SJCRH30 (cell line): ENCODE measurements at regions not wholly inside any gene's neighbourhood (a gene's known extent, or its start where the extent isn't known, plus 50 kb on each side); places are given as distances from the start of the nearest gene placed in this dataset.
A peak's percentile ranks its signal among the peaks of the same experiment; 100 is the strongest.
"Not testable (repeated sequence)": the region's sequence is repeated elsewhere in the genome, so short reads cannot be mapped to it uniquely, and the experiment has no call there.

Experiments
- DNase-seq, 2 experiments: peaks; one replicate each; pipeline ENCODE4 v3.0.0-alpha.2; 2015 to 2020
- H3K27ac ChIP-seq: fragments of 250-450 bp; sonication (Bioruptor Pico); 2 replicates; pipeline ENCODE4 v1.5.1; 2020; ENCODE audit warnings: mild to moderate bottlenecking, moderate library complexity
- H3K27me3 ChIP-seq: fragments of 250-450 bp; sonication (Bioruptor Pico); 2 replicates; pipeline ENCODE4 v1.5.1; 2020; ENCODE audit warnings: mild to moderate bottlenecking, moderate library complexity
- H3K36me3 ChIP-seq: fragments of 250-450 bp; sonication (Bioruptor Pico); 2 replicates; pipeline ENCODE4 v1.5.1; 2020; ENCODE audit warnings: mild to moderate bottlenecking, moderate library complexity
- H3K4me1 ChIP-seq: fragments of 250-450 bp; sonication (Bioruptor Pico); 2 replicates; pipeline ENCODE4 v1.5.1; 2020; ENCODE audit warnings: mild to moderate bottlenecking, moderate library complexity
- H3K4me3 ChIP-seq: fragments of 250-450 bp; sonication (Bioruptor Pico); 2 replicates; pipeline ENCODE4 v1.5.1; 2020; ENCODE audit warnings: mild to moderate bottlenecking, moderate library complexity
- H3K9me3 ChIP-seq: fragments of 250-450 bp; sonication (Bioruptor Pico); replicated peaks from 2 replicates; pipeline ENCODE4 v1.5.1; 2020; ENCODE audit warnings: mild to moderate bottlenecking, moderate library complexity

GRCh38 chr3:150135287-150135721 is 164.6 kb upstream of the PFN2 start:
- Histone ChIP-seq H3K27me3 (no peaks in the 10 kb centered on the region), H3K4me3 (no peak overlapping the region), H3K4me1 (peaks cover 23% of the 10 kb centered on the region), H3K9me3 (peaks cover 5% of the 10 kb centered on the region; the same call in 1 of the 2 replicates), H3K27ac (no peak overlapping the region), H3K36me3 (no peaks in the 10 kb centered on the region)
- DNase-seq: no peak

DNA sequence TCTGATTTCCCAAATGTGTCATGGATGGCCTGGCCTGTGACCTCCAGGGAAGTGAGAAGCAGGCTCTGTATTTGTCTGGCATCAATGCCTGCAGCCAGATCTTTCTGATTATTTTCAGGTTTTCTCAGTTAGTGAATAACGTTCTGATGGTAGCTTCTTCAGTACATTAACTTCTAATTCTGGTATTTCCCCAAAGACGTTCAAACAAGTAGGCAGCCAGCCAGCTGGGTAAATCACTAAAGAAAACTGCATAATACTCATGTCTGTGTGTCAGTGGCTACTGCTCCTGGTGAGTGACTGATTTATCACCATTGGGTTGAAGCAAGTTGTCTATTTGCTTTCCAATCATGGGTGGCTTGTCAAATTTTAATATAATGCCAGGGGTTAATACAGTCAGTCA is 162.6 kb upstream of the PFN2 start:
- H3K4me3 ChIP-seq: no peak overlapping the region
- H3K9me3 ChIP-seq: peaks cover 5% of the 10 kb centered on the region; the same call in 1 of the 2 replicates
- DNase-seq: no peak
- peaks cover 43% of the 10 kb centered on the region for H3K4me1 ChIP-seq
- H3K27ac ChIP-seq: no peak overlapping the region
- no peaks in the 10 kb centered on the region for H3K36me3 ChIP-seq
- no peaks in the 10 kb centered on the region for H3K27me3 ChIP-seq

DNA sequence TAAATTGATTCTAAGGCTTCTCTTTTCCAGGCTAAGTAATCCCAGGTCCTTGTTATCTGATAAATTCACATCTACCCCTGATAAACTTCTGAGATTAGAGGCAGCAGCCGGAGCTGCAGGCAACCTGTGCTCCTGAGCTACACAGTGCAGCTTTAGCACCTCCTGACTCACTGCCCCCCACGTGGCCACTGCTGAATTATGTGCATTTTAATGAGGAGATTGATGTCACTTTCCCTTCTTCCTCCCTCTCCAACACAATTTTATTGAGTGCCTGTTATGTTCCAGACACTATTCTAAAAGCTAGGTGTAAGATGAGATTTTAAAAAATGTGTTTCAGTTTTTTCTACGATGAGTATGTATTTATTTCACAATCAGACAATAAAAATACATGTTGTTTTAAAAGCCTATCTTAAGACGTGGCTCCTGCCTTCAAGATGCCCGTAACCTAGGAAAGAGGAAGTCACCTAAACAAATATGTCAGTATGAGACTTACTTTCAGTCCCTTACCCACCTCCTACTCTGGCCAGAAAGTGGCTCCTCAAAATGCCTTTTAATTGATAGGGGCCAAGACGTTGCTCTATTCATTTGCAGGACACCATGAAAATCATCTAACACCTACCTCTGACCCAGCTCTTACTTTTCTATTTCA is 161.5 kb upstream of the PFN2 start:
- H3K9me3 ChIP-seq: peaks cover 5% of the 10 kb centered on the region; the same call in 1 of the 2 replicates

GRCh38 chr3:150131663-150132062 is 161.0 kb upstream of the PFN2 start:
- H3K36me3 ChIP-seq: no peaks in the 10 kb centered on the region
- H3K27ac ChIP-seq: no peak overlapping the region
- no peak for DNase-seq
- no peaks in the 10 kb centered on the region for H3K27me3 ChIP-seq
- H3K4me3 ChIP-seq: no peak overlapping the region
- H3K4me1 ChIP-seq: peaks cover 46% of the 10 kb centered on the region
- H3K9me3 ChIP-seq: peaks cover 5% of the 10 kb centered on the region; the same call in 1 of the 2 replicates

More for the DNA sequence above, 161.5 kb upstream of the PFN2 start:
- Histone ChIP-seq H3K4me1 (peaks cover 46% of the 10 kb centered on the region), H3K4me3 (no peak overlapping the region), H3K27me3 (no peaks in the 10 kb centered on the region), H3K36me3 (no peaks in the 10 kb centered on the region), H3K27ac (no peak overlapping the region)
- no peak for DNase-seq

- Histone ChIP-seq H3K4me3 (no peak overlapping the region), H3K27me3 (no peaks in the 10 kb centered on the region), H3K9me3 (peaks cover 5% of the 10 kb centered on the region; the same call in 1 of the 2 replicates), H3K36me3 (no peaks in the 10 kb centered on the region), H3K27ac (no peak overlapping the region), H3K4me1 (peaks cover 46% of the 10 kb centered on the region)
- no peak for DNase-seq
These were observed 159.9 kb upstream of the PFN2 start for GRCh38 chr3:150130404-150131100.

DNA sequence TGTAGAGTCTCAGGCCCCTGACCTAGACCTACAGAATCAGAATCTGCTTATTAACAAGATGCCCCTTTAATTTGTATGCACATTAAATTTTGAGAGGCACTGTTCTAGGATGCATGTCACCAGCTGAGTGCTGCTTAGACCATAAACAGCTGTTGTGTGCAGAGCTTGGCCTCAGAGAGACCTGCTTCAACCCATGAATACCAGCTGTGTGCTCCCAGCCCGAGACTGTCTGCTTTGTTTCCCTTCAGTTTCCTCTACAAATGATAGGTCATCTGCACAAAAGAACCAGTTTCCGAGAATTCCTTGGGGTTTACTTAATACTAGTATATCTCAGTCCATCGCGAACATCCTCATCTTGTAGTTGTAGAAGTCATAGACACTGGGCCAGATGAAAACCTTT is 158.5 kb upstream of the PFN2 start:
- peak; percentile 75 to 87 for DNase-seq
- no peak overlapping the region for H3K4me3 ChIP-seq

DNA sequence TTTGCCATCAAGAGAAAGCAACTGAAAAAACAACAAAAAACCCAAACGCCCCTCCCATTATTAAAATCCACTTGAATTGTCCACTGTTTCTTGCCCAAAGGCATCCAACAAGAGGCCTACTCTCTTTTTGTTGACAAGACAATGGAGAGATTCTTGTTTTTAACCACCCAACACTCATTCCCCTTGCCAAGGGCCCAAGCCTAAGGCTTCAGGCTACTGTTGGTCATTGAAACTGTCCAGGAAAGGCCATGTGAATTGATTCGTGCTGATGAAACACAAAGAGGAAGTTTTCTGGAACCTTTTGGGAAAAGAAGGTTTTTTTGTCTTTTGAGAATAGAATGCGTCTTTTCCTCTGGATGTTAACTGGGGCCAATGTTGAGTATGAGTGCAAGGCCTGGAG is 157.4 kb upstream of the PFN2 start:
- peak overlapping the region; percentile 74 for H3K27ac ChIP-seq

More for the DNA sequence above, 158.5 kb upstream of the PFN2 start:
- H3K9me3 ChIP-seq: peaks cover 5% of the 10 kb centered on the region; the same call in 1 of the 2 replicates
- peak overlapping the region; percentile 74 for H3K27ac ChIP-seq
- H3K36me3 ChIP-seq: no peaks in the 10 kb centered on the region
- H3K4me1 ChIP-seq: peaks cover 40% of the 10 kb centered on the region
- H3K27me3 ChIP-seq: no peaks in the 10 kb centered on the region

DNA sequence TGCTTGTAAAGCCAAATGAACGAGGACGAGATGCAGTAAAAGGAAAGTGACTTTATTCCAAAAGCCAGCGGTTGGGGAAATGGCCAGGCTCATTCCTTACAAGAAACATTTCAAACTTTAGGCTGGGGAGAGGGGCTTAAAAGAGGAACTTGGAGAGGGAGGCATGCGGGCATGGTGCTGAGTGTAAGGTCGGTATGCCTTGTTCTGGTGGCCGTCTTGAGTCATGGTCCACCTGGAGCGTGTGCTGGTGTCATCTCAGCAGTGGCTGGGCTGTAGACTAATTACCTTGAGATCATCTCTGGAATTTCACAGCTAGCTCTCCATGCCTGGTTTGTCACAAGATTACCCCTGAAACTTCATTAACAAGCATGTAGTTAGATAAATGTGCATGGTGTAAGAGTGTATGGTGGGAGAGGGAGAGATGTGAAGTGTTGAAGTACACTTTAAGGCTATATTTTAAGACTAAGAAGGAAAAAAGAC is 156.4 kb upstream of the PFN2 start:
- H3K36me3 ChIP-seq: no peaks in the 10 kb centered on the region
- no peaks in the 10 kb centered on the region for H3K27me3 ChIP-seq
- H3K4me1 ChIP-seq: peaks cover 37% of the 10 kb centered on the region
- no peak overlapping the region for H3K4me3 ChIP-seq
- no peak overlapping the region for H3K27ac ChIP-seq
- H3K9me3 ChIP-seq: peaks cover 4% of the 10 kb centered on the region; the same call in 1 of the 2 replicates
- no peak for DNase-seq

More for the DNA sequence above, 157.4 kb upstream of the PFN2 start:
- H3K4me1 ChIP-seq: peaks cover 40% of the 10 kb centered on the region
- DNase-seq: no peak
- no peaks in the 10 kb centered on the region for H3K27me3 ChIP-seq
- peaks cover 2% of the 10 kb centered on the region; the same call in 1 of the 2 replicates for H3K9me3 ChIP-seq
- no peak overlapping the region for H3K4me3 ChIP-seq
- no peaks in the 10 kb centered on the region for H3K36me3 ChIP-seq

DNA sequence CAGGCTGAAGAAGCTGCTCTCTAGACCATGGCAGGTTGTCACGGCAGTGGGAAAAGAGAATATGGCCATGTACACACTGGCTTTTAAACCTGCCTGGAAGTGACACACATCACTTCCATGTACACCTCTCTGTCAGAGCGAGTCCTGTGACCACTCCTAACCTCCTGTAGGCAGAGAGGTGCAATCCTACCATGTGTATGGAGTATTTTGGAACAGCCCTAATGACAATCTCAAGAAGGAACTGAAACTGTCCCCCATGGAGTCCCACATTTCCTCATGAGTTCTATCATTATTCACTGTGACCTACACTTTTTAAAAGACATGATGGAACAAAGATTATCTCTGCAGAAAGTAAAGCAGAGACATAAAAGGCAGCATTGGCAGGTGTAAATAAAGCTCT is 153.4 kb upstream of the PFN2 start:
- Histone ChIP-seq H3K4me1 (peaks cover 12% of the 10 kb centered on the region), H3K27ac (no peak overlapping the region), H3K9me3 (peaks cover 4% of the 10 kb centered on the region; the same call in 1 of the 2 replicates), H3K36me3 (no peaks in the 10 kb centered on the region), H3K4me3 (no peak overlapping the region), H3K27me3 (no peaks in the 10 kb centered on the region)
- DNase-seq: no peak

DNA sequence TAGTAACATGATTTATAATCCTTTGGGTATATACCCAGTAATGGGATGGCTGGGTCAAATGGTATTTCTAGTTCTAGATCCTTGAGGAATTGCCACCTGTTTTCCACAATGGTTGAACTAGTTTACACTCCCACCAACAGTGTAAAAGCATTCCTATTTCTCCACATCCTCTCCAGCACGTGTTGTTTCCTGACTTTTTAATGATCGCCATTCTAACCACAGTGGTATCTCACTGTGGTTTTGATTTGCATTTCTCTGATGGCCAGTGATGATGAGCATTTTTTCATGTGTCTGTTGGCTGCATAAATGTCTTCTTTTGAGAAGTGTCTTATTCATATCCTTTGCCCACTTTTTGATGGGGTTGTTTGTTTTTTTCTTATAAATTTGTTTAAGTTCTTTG is 152.6 kb upstream of the PFN2 start:
- peak in 1 of 2 experiments; percentile 17 for DNase-seq
- not testable (repeated sequence) for H3K4me3 ChIP-seq, H3K36me3 ChIP-seq, H3K9me3 ChIP-seq, H3K27ac ChIP-seq, H3K4me1 ChIP-seq, H3K27me3 ChIP-seq

DNA sequence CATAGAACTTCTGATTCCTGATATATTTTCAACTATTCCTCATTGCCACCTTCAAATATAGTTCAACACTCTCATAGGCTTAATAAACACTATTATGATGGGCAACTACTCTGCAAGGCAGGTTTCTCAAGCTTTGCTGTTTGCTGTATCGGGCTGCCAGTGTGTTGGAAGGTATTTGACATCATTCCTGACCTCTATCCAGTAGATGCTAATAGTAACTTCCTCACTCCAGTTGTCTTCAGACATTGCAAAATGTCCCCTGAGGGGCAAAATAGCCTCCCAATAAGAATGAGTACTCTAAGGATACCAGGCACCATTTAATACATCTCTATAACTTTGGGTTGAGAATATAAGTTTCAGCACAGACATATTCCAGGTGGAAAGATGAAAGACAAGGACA is 147.5 kb upstream of the PFN2 start:
- Histone ChIP-seq H3K4me3 (no peak overlapping the region), H3K9me3 (peaks cover 4% of the 10 kb centered on the region; the same call in 1 of the 2 replicates), H3K4me1 (peaks cover 21% of the 10 kb centered on the region), H3K27me3 (no peaks in the 10 kb centered on the region), H3K36me3 (no peaks in the 10 kb centered on the region), H3K27ac (no peak overlapping the region)
- DNase-seq: no peak

- H3K4me1 ChIP-seq: peaks cover 21% of the 10 kb centered on the region
- no peak for DNase-seq
These were observed 146.4 kb upstream of the PFN2 start for GRCh38 chr3:150117076-150117475.

DNA sequence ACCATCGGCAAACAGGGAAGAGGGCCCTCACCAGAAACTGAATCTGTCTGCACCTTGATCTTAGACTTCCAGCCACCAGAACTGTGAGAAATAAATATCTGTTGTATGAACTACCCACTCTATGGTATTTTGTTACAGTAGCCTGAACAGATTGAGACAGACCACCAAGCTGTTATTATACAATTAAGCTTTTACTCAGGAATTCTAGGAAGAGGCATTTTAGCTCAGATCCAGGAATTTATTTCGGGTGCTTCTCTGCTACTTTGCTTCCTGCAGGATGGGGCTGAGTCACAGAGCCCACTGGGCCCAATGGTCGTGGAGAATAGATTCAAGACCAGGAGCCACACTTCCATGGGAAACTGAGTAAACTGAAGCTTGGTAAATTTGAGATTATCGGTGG is 145.5 kb upstream of the PFN2 start:
- Histone ChIP-seq H3K27ac (no peak overlapping the region; the same call in 1 of the 2 replicates), H3K36me3 (no peaks in the 10 kb centered on the region), H3K4me3 (no peak overlapping the region), H3K9me3 (no peaks in the 10 kb centered on the region), H3K27me3 (no peaks in the 10 kb centered on the region), H3K4me1 (peaks cover 21% of the 10 kb centered on the region)
- peak in 1 of 2 experiments; percentile 10 for DNase-seq

More at GRCh38 chr3:150117076-150117475, 146.4 kb upstream of the PFN2 start:
- no peaks in the 10 kb centered on the region for H3K36me3 ChIP-seq
- 0 out of 2 replicates have a peak, but pooled peaks cover under 1% of the 10 kb centered on the region for H3K9me3 ChIP-seq
- no peak overlapping the region for H3K27ac ChIP-seq
- H3K4me3 ChIP-seq: no peak overlapping the region
- H3K27me3 ChIP-seq: no peaks in the 10 kb centered on the region

DNA sequence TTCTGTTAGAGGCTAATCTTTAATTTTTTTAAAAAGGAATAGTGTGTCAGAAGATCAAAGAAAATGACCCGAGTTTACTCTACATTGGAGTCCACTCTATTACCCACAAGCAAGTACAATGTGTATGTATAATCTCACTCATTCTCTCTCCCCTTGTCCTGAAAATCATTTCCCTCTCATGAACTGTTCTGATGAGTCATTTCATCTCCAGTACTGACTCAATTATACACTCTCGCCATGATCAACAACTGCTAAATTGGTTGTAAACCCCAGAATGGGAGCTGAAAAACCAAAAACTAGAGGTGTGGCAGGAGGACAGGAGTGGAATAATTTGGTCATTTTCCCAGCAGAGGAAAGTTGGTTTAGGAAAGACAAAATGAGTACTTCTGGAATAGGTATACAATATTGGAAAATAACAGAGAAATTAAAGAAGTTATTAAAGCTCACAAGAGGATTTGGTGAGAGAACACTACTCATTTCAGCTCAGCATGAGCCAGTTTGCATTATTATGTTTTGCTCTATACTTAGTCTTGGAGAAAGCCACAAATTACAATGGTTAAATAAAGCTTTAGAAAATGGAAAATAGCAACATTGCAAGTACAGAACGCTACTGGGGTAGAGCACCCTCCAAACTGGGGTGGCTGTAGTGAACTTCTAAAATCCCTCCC is 144.3 kb upstream of the PFN2 start:
- no peak overlapping the region for H3K4me3 ChIP-seq
- peak in 1 of 2 experiments; percentile 18 for DNase-seq

GRCh38 chr3:150114273-150114672 is 143.6 kb upstream of the PFN2 start:
- no peaks in the 10 kb centered on the region for H3K27me3 ChIP-seq
- H3K4me3 ChIP-seq: no peak overlapping the region
- H3K36me3 ChIP-seq: no peaks in the 10 kb centered on the region
- H3K9me3 ChIP-seq: no peaks in the 10 kb centered on the region
- no peak overlapping the region for H3K27ac ChIP-seq
- no peak for DNase-seq
- peaks cover 21% of the 10 kb centered on the region for H3K4me1 ChIP-seq

More for the DNA sequence above, 144.3 kb upstream of the PFN2 start:
- Histone ChIP-seq H3K9me3 (no peaks in the 10 kb centered on the region), H3K4me1 (peaks cover 21% of the 10 kb centered on the region), H3K27me3 (no peaks in the 10 kb centered on the region), H3K27ac (peak overlapping the region; percentile 9; the same call in 1 of the 2 replicates), H3K36me3 (no peaks in the 10 kb centered on the region)
